Activated naive CD8-positive, alpha-beta T cell (primary cell): ENCODE measurements at regions not wholly inside any gene's neighbourhood (a gene's known extent, or its start where the extent isn't known, plus 50 kb on each side); places are given as distances from the start of the nearest gene placed in this dataset.

Experiments
- H3K27ac Mint-ChIP-seq: one replicate; pipeline ENCODE4 v1.8.0; 2021; ENCODE audit warnings: mixed read lengths
- H3K27me3 Mint-ChIP-seq: one replicate; pipeline ENCODE4 v1.8.0; 2021; ENCODE audit warnings: mixed read lengths
- H3K36me3 Mint-ChIP-seq: one replicate; pipeline ENCODE4 v1.8.0; 2021; ENCODE audit warnings: mixed read lengths
- H3K4me1 Mint-ChIP-seq: one replicate; pipeline ENCODE4 v1.8.0; 2021; ENCODE audit warnings: low read depth, mixed read lengths
- H3K4me3 Mint-ChIP-seq: one replicate; pipeline ENCODE4 v1.8.0; 2021; ENCODE audit warnings: mild to moderate bottlenecking, mixed read lengths
- H3K9me3 Mint-ChIP-seq: one replicate; pipeline ENCODE4 v1.8.0; 2021; ENCODE audit warnings: low read depth, mixed read lengths

GRCh38 chr1:98421085-98421435, 240.5 kb upstream of the SNX7 start:
- no peak overlapping the region for H3K4me3 Mint-ChIP-seq

GRCh38 chr1:98420376-98421084, 241.0 kb upstream of the SNX7 start:
- Mint-ChIP-seq H3K9me3 (no peaks in the 10 kb centered on the region), H3K4me1 (no peaks in the 10 kb centered on the region)

More at GRCh38 chr1:98421085-98421435, 240.5 kb upstream of the SNX7 start:
- Mint-ChIP-seq H3K36me3 (no peaks in the 10 kb centered on the region), H3K27me3 (no peaks in the 10 kb centered on the region), H3K27ac (no peak overlapping the region), H3K4me1 (no peaks in the 10 kb centered on the region), H3K9me3 (no peaks in the 10 kb centered on the region)

GRCh38 chr1:98417820-98418219, 243.7 kb upstream of the SNX7 start:
- no peak overlapping the region for H3K27ac Mint-ChIP-seq
- no peak overlapping the region for H3K4me3 Mint-ChIP-seq
- H3K36me3 Mint-ChIP-seq = no peaks in the 10 kb centered on the region
- H3K9me3 Mint-ChIP-seq = no peaks in the 10 kb centered on the region
- no peaks in the 10 kb centered on the region for H3K27me3 Mint-ChIP-seq
- H3K4me1 Mint-ChIP-seq = no peaks in the 10 kb centered on the region

More at GRCh38 chr1:98420376-98421084, 241.0 kb upstream of the SNX7 start:
- H3K27ac Mint-ChIP-seq = no peak overlapping the region
- no peaks in the 10 kb centered on the region for H3K36me3 Mint-ChIP-seq
- no peaks in the 10 kb centered on the region for H3K27me3 Mint-ChIP-seq
- H3K4me3 Mint-ChIP-seq = no peak overlapping the region

- H3K27ac Mint-ChIP-seq = no peak overlapping the region
- H3K9me3 Mint-ChIP-seq = no peaks in the 10 kb centered on the region
- H3K4me3 Mint-ChIP-seq = no peak overlapping the region
- H3K4me1 Mint-ChIP-seq = no peaks in the 10 kb centered on the region
- H3K36me3 Mint-ChIP-seq = no peaks in the 10 kb centered on the region
- no peaks in the 10 kb centered on the region for H3K27me3 Mint-ChIP-seq
Observed at GRCh38 chr1:98410082-98410481, 251.4 kb upstream of the SNX7 start.

- Mint-ChIP-seq H3K4me1 (no peaks in the 10 kb centered on the region), H3K4me3 (no peak overlapping the region), H3K36me3 (no peaks in the 10 kb centered on the region), H3K27ac (no peak overlapping the region), H3K9me3 (no peaks in the 10 kb centered on the region), H3K27me3 (no peaks in the 10 kb centered on the region)
Observed at GRCh38 chr1:98406352-98407088, 255.0 kb upstream of the SNX7 start.

- Mint-ChIP-seq H3K27ac (no peak overlapping the region), H3K4me3 (no peak overlapping the region), H3K9me3 (no peaks in the 10 kb centered on the region), H3K27me3 (no peaks in the 10 kb centered on the region), H3K36me3 (no peaks in the 10 kb centered on the region), H3K4me1 (no peaks in the 10 kb centered on the region)
Observed at GRCh38 chr1:98405581-98406074, 255.9 kb upstream of the SNX7 start.

- Mint-ChIP-seq H3K27me3 (no peaks in the 10 kb centered on the region), H3K9me3 (no peaks in the 10 kb centered on the region), H3K4me1 (no peaks in the 10 kb centered on the region), H3K36me3 (no peaks in the 10 kb centered on the region), H3K27ac (no peak overlapping the region), H3K4me3 (no peak overlapping the region)
Observed at GRCh38 chr1:98404866-98405265, 256.7 kb upstream of the SNX7 start.

GRCh38 chr1:98403963-98404480, 257.5 kb upstream of the SNX7 start:
- no peaks in the 10 kb centered on the region for H3K27me3 Mint-ChIP-seq
- no peak overlapping the region for H3K27ac Mint-ChIP-seq
- H3K4me3 Mint-ChIP-seq = no peak overlapping the region
- no peaks in the 10 kb centered on the region for H3K9me3 Mint-ChIP-seq
- H3K36me3 Mint-ChIP-seq = no peaks in the 10 kb centered on the region
- H3K4me1 Mint-ChIP-seq = no peaks in the 10 kb centered on the region

GRCh38 chr1:98402860-98403259, 258.7 kb upstream of the SNX7 start:
- no peak overlapping the region for H3K27ac Mint-ChIP-seq
- no peaks in the 10 kb centered on the region for H3K4me1 Mint-ChIP-seq
- no peak overlapping the region for H3K4me3 Mint-ChIP-seq
- H3K36me3 Mint-ChIP-seq = no peaks in the 10 kb centered on the region
- no peaks in the 10 kb centered on the region for H3K9me3 Mint-ChIP-seq
- no peaks in the 10 kb centered on the region for H3K27me3 Mint-ChIP-seq

GRCh38 chr1:98400446-98400845, 261.1 kb upstream of the SNX7 start:
- Mint-ChIP-seq H3K27me3 (no peaks in the 10 kb centered on the region), H3K4me1 (no peaks in the 10 kb centered on the region), H3K9me3 (no peaks in the 10 kb centered on the region), H3K36me3 (no peaks in the 10 kb centered on the region), H3K4me3 (no peak overlapping the region), H3K27ac (no peak overlapping the region)

- Mint-ChIP-seq H3K9me3 (no peaks in the 10 kb centered on the region), H3K4me1 (no peaks in the 10 kb centered on the region), H3K4me3 (no peak overlapping the region), H3K36me3 (no peaks in the 10 kb centered on the region), H3K27me3 (no peaks in the 10 kb centered on the region), H3K27ac (no peak overlapping the region)
Observed at GRCh38 chr1:98399218-98399617, 262.3 kb upstream of the SNX7 start.

GRCh38 chr1:98398649-98399048, 262.9 kb upstream of the SNX7 start:
- H3K27me3 Mint-ChIP-seq = no peaks in the 10 kb centered on the region
- H3K27ac Mint-ChIP-seq = no peak overlapping the region
- no peak overlapping the region for H3K4me3 Mint-ChIP-seq
- H3K4me1 Mint-ChIP-seq = no peaks in the 10 kb centered on the region
- no peaks in the 10 kb centered on the region for H3K9me3 Mint-ChIP-seq
- H3K36me3 Mint-ChIP-seq = no peaks in the 10 kb centered on the region

- Mint-ChIP-seq H3K9me3 (no peaks in the 10 kb centered on the region), H3K27ac (no peak overlapping the region), H3K27me3 (no peaks in the 10 kb centered on the region), H3K4me3 (no peak overlapping the region), H3K36me3 (no peaks in the 10 kb centered on the region), H3K4me1 (no peaks in the 10 kb centered on the region)
Observed at GRCh38 chr1:98398092-98398491, 263.4 kb upstream of the SNX7 start.

- Mint-ChIP-seq H3K36me3 (no peaks in the 10 kb centered on the region), H3K27ac (no peak overlapping the region), H3K4me3 (no peak overlapping the region)
Observed at GRCh38 chr1:98393719-98394118, 267.8 kb upstream of the SNX7 start.

GRCh38 chr1:98391175-98391574, 270.3 kb upstream of the SNX7 start:
- Mint-ChIP-seq H3K27me3 (no peaks in the 10 kb centered on the region), H3K4me3 (no peak overlapping the region), H3K36me3 (no peaks in the 10 kb centered on the region), H3K27ac (no peak overlapping the region), H3K9me3 (no peaks in the 10 kb centered on the region), H3K4me1 (peaks cover 9% of the 10 kb centered on the region)

More at GRCh38 chr1:98393719-98394118, 267.8 kb upstream of the SNX7 start:
- no peaks in the 10 kb centered on the region for H3K9me3 Mint-ChIP-seq
- H3K27me3 Mint-ChIP-seq = no peaks in the 10 kb centered on the region
- no peaks in the 10 kb centered on the region for H3K4me1 Mint-ChIP-seq
